Neutrophil (primary cell): ENCODE measurements at regions not wholly inside any gene's neighbourhood (a gene's known extent, or its start where the extent isn't known, plus 50 kb on each side); places are given as distances from the start of the nearest gene placed in this dataset.

Experiments
- H3K27ac ChIP-seq: fragments of 200-600 bp; sonication (generic); 2 replicates; pipeline ENCODE4 v1.5.1; 2016; ENCODE audit warnings: mild to moderate bottlenecking, moderate library complexity
- H3K27me3 ChIP-seq: fragments of 200-600 bp; sonication (generic); 2 replicates; pipeline ENCODE4 v1.6.0; 2016; ENCODE audit warnings: mild to moderate bottlenecking
- H3K36me3 ChIP-seq: fragments of 200-600 bp; sonication (generic); 2 replicates; pipeline ENCODE4 v1.5.1; 2017
- H3K4me1 ChIP-seq, 2 experiments: fragments of 200-600 bp in 1 of 2; sonication (generic) in 1 of 2; 1 replicate in 1 of 2; 2 replicates in 1 of 2; pipeline versions ENCODE4 v1.5.1 to v1.6.1; 2013 to 2016; ENCODE audit warnings: low read depth in 1 of 2, low read length in 1 of 2, mild to moderate bottlenecking in 1 of 2, moderate library complexity in 1 of 2; ENCODE audit not compliant: control insufficient read depth in 1 of 2, insufficient read depth in 1 of 2
- H3K4me3 ChIP-seq, 2 experiments: fragments of 200-600 bp in 1 of 2; sonication (generic) in 1 of 2; 1 replicate in 1 of 2; 2 replicates in 1 of 2; pipeline ENCODE4 v1.5.1; 2013 to 2016; ENCODE audit warnings: low read depth in 1 of 2, low read length in 1 of 2, mild to moderate bottlenecking in 1 of 2, moderate library complexity in 1 of 2
- H3K9me3 ChIP-seq: fragments of 200-600 bp; sonication (generic); 2 replicates; pipeline ENCODE4 v1.5.1; 2016
- CTCF ChIP-seq: fragments of 200-600 bp; sonication (generic); IDR thresholded peaks from 2 replicates; pipeline ENCODE4 v1.5.1; 2016; ENCODE audit warnings: antibody characterized with exemption

GRCh38 chr6:147142684-147143245, 61.5 kb upstream of the STXBP5 start:
- Histone ChIP-seq H3K4me1 (peaks cover 3 to 7% of the 10 kb centered on the region in 2 experiments), H3K4me3 (no peak overlapping the region), H3K27ac (no peak overlapping the region), H3K27me3 (no peaks in the 10 kb centered on the region), H3K36me3 (no peaks in the 10 kb centered on the region), H3K9me3 (no peaks in the 10 kb centered on the region)
- no peak for TF ChIP-seq CTCF

- H3K9me3 ChIP-seq, result no peaks in the 10 kb centered on the region
- no peak overlapping the region for H3K27ac ChIP-seq
- TF ChIP-seq CTCF, result no peak
- H3K4me3 ChIP-seq, result no peak overlapping the region
- H3K27me3 ChIP-seq, result no peaks in the 10 kb centered on the region
- H3K36me3 ChIP-seq, result no peaks in the 10 kb centered on the region
- H3K4me1 ChIP-seq, result peaks cover 3 to 8% of the 10 kb centered on the region in 2 experiments
These were observed 55.1 kb upstream of the STXBP5 start for GRCh38 chr6:147149092-147149491.

GRCh38 chr6:147149826-147150225, 54.4 kb upstream of the STXBP5 start:
- Histone ChIP-seq H3K4me1 (peaks cover 3 to 15% of the 10 kb centered on the region in 2 experiments), H3K4me3 (no peak overlapping the region), H3K27me3 (no peaks in the 10 kb centered on the region), H3K36me3 (no peaks in the 10 kb centered on the region), H3K27ac (no peak overlapping the region), H3K9me3 (no peaks in the 10 kb centered on the region)
- no peak for TF ChIP-seq CTCF

- H3K4me1 ChIP-seq, result peaks cover 4 to 16% of the 10 kb centered on the region in 2 experiments
- no peaks in the 10 kb centered on the region for H3K27me3 ChIP-seq
- H3K9me3 ChIP-seq, result no peaks in the 10 kb centered on the region
- H3K27ac ChIP-seq, result no peak overlapping the region
- no peaks in the 10 kb centered on the region for H3K36me3 ChIP-seq
- TF ChIP-seq CTCF, result no peak
- no peak overlapping the region for H3K4me3 ChIP-seq
These were observed 53.9 kb upstream of the STXBP5 start for GRCh38 chr6:147150293-147150692.
